CD14-positive monocyte (primary cell): ENCODE measurements at regions not wholly inside any gene's neighbourhood (a gene's known extent, or its start where the extent isn't known, plus 50 kb on each side); places are given as distances from the start of the nearest gene placed in this dataset.

Experiments used
- DNase-seq, 3 donors: peaks; one replicate each; pipeline ENCODE4 v3.0.0-alpha.2; 2011 to 2022
- H2AFZ ChIP-seq: 2 replicates; pipeline ENCODE4 v1.6.0; 2012; ENCODE audit warnings: mild to moderate bottlenecking, low read depth, low read length, inconsistent platforms; ENCODE audit not compliant: insufficient read depth, poor library complexity, severe bottlenecking
- H3K27ac ChIP-seq, 2 donors: 1 replicate in 1 of 2; 2 replicates in 1 of 2; pipeline ENCODE4 v1.5.1; 2012 to 2013; ENCODE audit warnings: low read length in 2 of 2, control low read depth in 1 of 2, inconsistent platforms in 1 of 2, low read depth in 1 of 2, mild to moderate bottlenecking in 1 of 2
- H3K27me3 ChIP-seq, 2 donors: one replicate each; pipeline versions ENCODE4 v1.6.0 to v1.6.1; 2011 to 2013; ENCODE audit warnings: low read length in 2 of 2; ENCODE audit not compliant: control insufficient read depth in 2 of 2, insufficient read depth in 2 of 2
- H3K36me3 ChIP-seq, 2 donors: replicated peaks in 1 of 2; 1 replicate in 1 of 2; 2 replicates in 1 of 2; pipeline versions ENCODE4 v1.5.1 to v1.6.1; 2012 to 2013; ENCODE audit warnings: low read length in 2 of 2, control low read depth in 1 of 2, inconsistent platforms in 1 of 2, mild to moderate bottlenecking in 1 of 2; ENCODE audit not compliant: insufficient read depth in 2 of 2, control insufficient read depth in 1 of 2
- H3K4me1 ChIP-seq, 2 donors: 1 replicate in 1 of 2; 2 replicates in 1 of 2; pipeline versions ENCODE4 v1.5.1 to v1.6.1; 2012 to 2013; ENCODE audit warnings: low read length in 2 of 2, control low read depth in 1 of 2, inconsistent platforms in 1 of 2, mild to moderate bottlenecking in 1 of 2, moderate library complexity in 1 of 2; ENCODE audit not compliant: insufficient read depth in 2 of 2, control insufficient read depth in 1 of 2
- H3K4me2 ChIP-seq: replicated peaks from 2 replicates; pipeline ENCODE3; 2012; ENCODE audit warnings: low read length, moderate library complexity, mild to moderate bottlenecking; ENCODE audit not compliant: poor library complexity, severe bottlenecking; ENCODE audit errors: extremely low read depth
- H3K4me3 ChIP-seq, 3 experiments: fragments of 200-600 bp in 1 of 3; sonication (generic) in 1 of 3; replicated peaks in 1 of 3; 1 replicate in 2 of 3; 2 replicates in 1 of 3; pipeline ENCODE4 v1.5.1; 2011 to 2013; ENCODE audit warnings: low read length in 3 of 3, mild to moderate bottlenecking in 3 of 3, control low read depth in 2 of 3, low read depth in 2 of 3, inconsistent platforms in 1 of 3, moderate library complexity in 1 of 3
- H3K79me2 ChIP-seq: 2 replicates; pipeline ENCODE4 v1.6.0; 2012; ENCODE audit warnings: mild to moderate bottlenecking, control low read depth, inconsistent platforms, low read length, moderate library complexity; ENCODE audit not compliant: insufficient read depth
- H3K9ac ChIP-seq: 2 replicates; pipeline ENCODE4 v1.6.0; 2017; ENCODE audit warnings: low read length, mild to moderate bottlenecking; ENCODE audit not compliant: insufficient read depth, poor library complexity, severe bottlenecking
- H3K9me3 ChIP-seq, 2 donors: replicated peaks in 1 of 2; 1 replicate in 1 of 2; 2 replicates in 1 of 2; pipeline versions ENCODE4 v1.5.1 to v1.6.1; 2012 to 2013; ENCODE audit warnings: low read length in 2 of 2, control low read depth in 1 of 2; ENCODE audit not compliant: control insufficient read depth in 1 of 2, insufficient read depth in 1 of 2
- H4K20me1 ChIP-seq: 2 replicates; pipeline ENCODE4 v1.6.0; 2012; ENCODE audit warnings: mild to moderate bottlenecking, low read length, control low read depth, moderate library complexity; ENCODE audit not compliant: insufficient read depth
- H3K27ac Mint-ChIP-seq, 7 donors: one replicate each; pipeline ENCODE4 v1.8.0; 2020; ENCODE audit warnings: mild to moderate bottlenecking in 7 of 7, mixed read lengths in 7 of 7, moderate library complexity in 6 of 7, inconsistent platforms in 2 of 7
- H3K27me3 Mint-ChIP-seq, 3 donors: one replicate each; pipeline ENCODE4 v1.8.0; 2021 to 2022; ENCODE audit warnings: low read depth in 3 of 3, mild to moderate bottlenecking in 3 of 3, mixed read lengths in 3 of 3, moderate library complexity in 3 of 3, inconsistent platforms in 1 of 3
- H3K36me3 Mint-ChIP-seq, 2 donors: one replicate each; pipeline ENCODE4 v1.8.0; 2020; ENCODE audit warnings: mixed read lengths in 2 of 2, inconsistent platforms in 1 of 2, mild to moderate bottlenecking in 1 of 2
- H3K4me1 Mint-ChIP-seq: one replicate; pipeline ENCODE4 v1.8.0; 2020; ENCODE audit warnings: mild to moderate bottlenecking, mixed read lengths
- H3K4me3 Mint-ChIP-seq, 2 donors: one replicate each; pipeline ENCODE4 v1.8.0; 2020; ENCODE audit warnings: mild to moderate bottlenecking in 2 of 2, mixed read lengths in 2 of 2, moderate library complexity in 1 of 2
- H3K9me3 Mint-ChIP-seq, 7 donors: one replicate each; pipeline ENCODE4 v1.8.0; 2020 to 2022; ENCODE audit warnings: mixed read lengths in 7 of 7, mild to moderate bottlenecking in 6 of 7, moderate library complexity in 6 of 7, inconsistent platforms in 2 of 7
- WGBS: methylation state at CpG from one replicate; pipeline ENCODE4 v1.1.5; 2013; ENCODE audit warnings: missing lambda C conversion rate; ENCODE audit not compliant: insufficient coverage; 5-methylcytosine and 5-hydroxymethylcytosine counted together
- intact Hi-C, 2 donors: fragments of 100-400 bp; cut with micrococcal nuclease; formaldehyde crosslinking; loops; one replicate each; pipeline versions ENCODE4 v1.15.0 to v1.15.1; 2023
- TF ChIP-seq, protein P1 (sequence below): fragments of 200-600 bp; IDR thresholded peaks from one replicate; pipeline ENCODE4 v1.8.0; 2022; ENCODE audit warnings: antibody characterized with exemption, mild to moderate bottlenecking

DNA sequence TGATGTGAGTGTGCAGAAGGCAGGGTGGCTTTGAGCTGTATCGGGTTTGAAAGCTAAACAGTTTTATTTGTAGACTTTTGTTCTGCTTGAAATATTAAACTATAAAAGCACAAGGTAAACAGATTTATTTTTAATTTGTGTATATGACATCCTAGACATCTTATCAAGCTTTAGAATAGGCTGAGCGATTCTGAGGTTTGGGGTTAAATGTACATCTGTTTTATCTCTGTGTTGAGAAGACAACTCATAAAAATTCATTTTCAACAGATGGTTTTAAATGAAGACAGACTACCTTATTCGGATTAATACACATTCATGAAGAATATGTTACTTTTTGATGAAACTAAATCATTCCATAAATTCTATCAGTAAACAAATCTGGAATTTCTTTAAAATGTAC lies 368.8 kb downstream of the RPRM start:
- no peaks in the 10 kb centered on the region for H3K79me2 ChIP-seq
- TF ChIP-seq, protein P1, sequence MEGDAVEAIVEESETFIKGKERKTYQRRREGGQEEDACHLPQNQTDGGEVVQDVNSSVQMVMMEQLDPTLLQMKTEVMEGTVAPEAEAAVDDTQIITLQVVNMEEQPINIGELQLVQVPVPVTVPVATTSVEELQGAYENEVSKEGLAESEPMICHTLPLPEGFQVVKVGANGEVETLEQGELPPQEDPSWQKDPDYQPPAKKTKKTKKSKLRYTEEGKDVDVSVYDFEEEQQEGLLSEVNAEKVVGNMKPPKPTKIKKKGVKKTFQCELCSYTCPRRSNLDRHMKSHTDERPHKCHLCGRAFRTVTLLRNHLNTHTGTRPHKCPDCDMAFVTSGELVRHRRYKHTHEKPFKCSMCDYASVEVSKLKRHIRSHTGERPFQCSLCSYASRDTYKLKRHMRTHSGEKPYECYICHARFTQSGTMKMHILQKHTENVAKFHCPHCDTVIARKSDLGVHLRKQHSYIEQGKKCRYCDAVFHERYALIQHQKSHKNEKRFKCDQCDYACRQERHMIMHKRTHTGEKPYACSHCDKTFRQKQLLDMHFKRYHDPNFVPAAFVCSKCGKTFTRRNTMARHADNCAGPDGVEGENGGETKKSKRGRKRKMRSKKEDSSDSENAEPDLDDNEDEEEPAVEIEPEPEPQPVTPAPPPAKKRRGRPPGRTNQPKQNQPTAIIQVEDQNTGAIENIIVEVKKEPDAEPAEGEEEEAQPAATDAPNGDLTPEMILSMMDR, result no peak
- intact Hi-C loops, result no loop called here

DNA sequence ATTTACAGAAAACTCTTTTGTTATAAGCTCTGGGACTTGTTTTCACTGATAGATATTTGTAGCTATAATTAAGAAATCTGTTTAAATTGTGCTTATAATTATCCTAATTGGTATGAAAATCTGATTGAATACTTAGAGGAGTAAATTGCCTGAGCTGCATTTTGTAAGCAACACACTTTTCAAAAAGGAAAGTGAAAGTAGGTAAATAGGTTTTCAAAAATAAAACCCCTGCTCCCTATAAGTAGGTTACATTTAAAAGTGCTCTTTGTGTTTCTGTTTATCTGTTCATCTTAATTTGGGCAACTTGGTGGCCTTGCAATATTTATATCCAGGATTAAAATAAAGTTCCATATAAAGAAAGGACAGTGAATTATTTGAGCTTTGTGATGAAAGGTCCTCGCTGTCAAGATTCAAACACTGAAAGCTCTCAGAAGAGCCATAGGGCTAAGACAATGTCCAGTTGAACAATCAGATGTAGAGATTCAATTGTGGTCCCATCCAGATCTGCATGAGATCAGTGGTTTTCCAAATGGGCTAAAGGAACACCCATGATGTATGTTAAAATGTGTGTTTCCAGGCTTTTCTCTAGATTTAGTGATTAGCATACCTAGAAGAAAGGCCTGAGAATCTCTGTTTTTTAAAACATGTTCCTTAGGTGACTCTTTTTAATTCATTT lies 371.6 kb downstream of the RPRM start:
- H3K4me3 ChIP-seq, result no peak overlapping the region
- H3K4me3 Mint-ChIP-seq, result no peak overlapping the region
- 75% methylated on average over 1 of the region's 1 CpG for WGBS
- no peaks in the 10 kb centered on the region for H3K9me3 ChIP-seq
- intact Hi-C loops, result no loop called here
- no peak overlapping the region for H3K27ac Mint-ChIP-seq
- H3K27me3 Mint-ChIP-seq, result no peaks in the 10 kb centered on the region
- H3K9ac ChIP-seq, result no peak overlapping the region
- no peaks in the 10 kb centered on the region for H4K20me1 ChIP-seq
- no peaks in the 10 kb centered on the region for H3K27me3 ChIP-seq
- DNase-seq, result no peak
- H3K36me3 ChIP-seq, result no peaks in the 10 kb centered on the region
- H3K4me1 Mint-ChIP-seq, result no peaks in the 10 kb centered on the region
- H3K27ac ChIP-seq, result no peak overlapping the region
- no peaks in the 10 kb centered on the region for H3K36me3 Mint-ChIP-seq
- no peaks in the 10 kb centered on the region for H3K4me1 ChIP-seq
- H3K9me3 Mint-ChIP-seq, result peaks cover 0 to 3% (median 0%) of the 10 kb centered on the region in 7 donors
- TF ChIP-seq, protein P1, result no peak
- no peaks in the 10 kb centered on the region for H3K79me2 ChIP-seq
- no peak overlapping the region for H2AFZ ChIP-seq
- no peak overlapping the region for H3K4me2 ChIP-seq

More for the DNA sequence above, 368.8 kb downstream of the RPRM start:
- Histone ChIP-seq H2AFZ (no peak overlapping the region), H3K9me3 (no peaks in the 10 kb centered on the region), H4K20me1 (no peaks in the 10 kb centered on the region), H3K4me2 (no peak overlapping the region), H3K4me3 (no peak overlapping the region), H3K27ac (no peak overlapping the region), H3K27me3 (no peaks in the 10 kb centered on the region), H3K4me1 (no peaks in the 10 kb centered on the region), H3K36me3 (no peaks in the 10 kb centered on the region), H3K9ac (no peak overlapping the region)
- no peaks in the 10 kb centered on the region for H3K27me3 Mint-ChIP-seq
- no peak overlapping the region for H3K27ac Mint-ChIP-seq
- no peak overlapping the region for H3K4me3 Mint-ChIP-seq
- peaks cover 0 to 3% (median 0%) of the 10 kb centered on the region in 7 donors for H3K9me3 Mint-ChIP-seq
- no CpG with 5 or more reads among the region's 3 CpGs for WGBS
- no peaks in the 10 kb centered on the region for H3K4me1 Mint-ChIP-seq
- no peaks in the 10 kb centered on the region for H3K36me3 Mint-ChIP-seq
- DNase-seq, result no peak
